GM18951 (cell line): ENCODE measurements at regions not wholly inside any gene's neighbourhood (a gene's known extent, or its start where the extent isn't known, plus 50 kb on each side); places are given as distances from the start of the nearest gene placed in this dataset.

Experiments used
- POLR2A ChIP-seq: IDR thresholded peaks from 4 replicates; pipeline ENCODE4 v1.6.1; 2011; ENCODE audit warnings: mild to moderate bottlenecking; ENCODE audit not compliant: insufficient read length, insufficient read depth; ENCODE audit errors: extremely low read depth
- in situ Hi-C: fragments of 300-500 bp; cut with MboI; formaldehyde crosslinking; loops from one replicate; pipeline ENCODE4 v1.12.0; 2022; ENCODE audit warnings: low sequenced_read_pairs, mixed read lengths, inconsistent platforms; ENCODE audit not compliant: unreplicated experiment

- in situ Hi-C loops: no loop called here
- no peak for TF ChIP-seq POLR2A
These were observed 117.0 kb upstream of the GAS1 start for GRCh38 chr9:87064311-87064710.

- in situ Hi-C loops: no loop called here
These were observed 118.7 kb upstream of the GAS1 start for GRCh38 chr9:87065981-87066380.

GRCh38 chr9:87067426-87067825, 120.1 kb upstream of the GAS1 start:
- in situ Hi-C loops: no loop called here
- TF ChIP-seq POLR2A: no peak

More at GRCh38 chr9:87065981-87066380, 118.7 kb upstream of the GAS1 start:
- TF ChIP-seq POLR2A: no peak

GRCh38 chr9:87068177-87068840, 121.0 kb upstream of the GAS1 start:
- no peak for TF ChIP-seq POLR2A
- in situ Hi-C loops: no loop called here

- TF ChIP-seq POLR2A: no peak
- in situ Hi-C loops: no loop called here
These were observed 122.4 kb upstream of the GAS1 start for GRCh38 chr9:87069690-87070089.

- in situ Hi-C loops: no loop called here
- no peak for TF ChIP-seq POLR2A
These were observed 123.0 kb upstream of the GAS1 start for GRCh38 chr9:87070336-87070735.

- TF ChIP-seq POLR2A: no peak
- in situ Hi-C loops: no loop called here
These were observed 124.2 kb upstream of the GAS1 start for GRCh38 chr9:87071473-87071872.

GRCh38 chr9:87073692-87074091, 126.4 kb upstream of the GAS1 start:
- no peak for TF ChIP-seq POLR2A
- in situ Hi-C loops: no loop called here

- TF ChIP-seq POLR2A: no peak
- in situ Hi-C loops: no loop called here
These were observed 128.2 kb upstream of the GAS1 start for GRCh38 chr9:87075537-87075936.

GRCh38 chr9:87076825-87077224, 129.5 kb upstream of the GAS1 start:
- TF ChIP-seq POLR2A: no peak
- in situ Hi-C loops: no loop called here

GRCh38 chr9:87077986-87078385, 130.7 kb upstream of the GAS1 start:
- no peak for TF ChIP-seq POLR2A
- in situ Hi-C loops: no loop called here

- no peak for TF ChIP-seq POLR2A
- in situ Hi-C loops: no loop called here
These were observed 133.4 kb upstream of the GAS1 start for GRCh38 chr9:87080512-87081264.

GRCh38 chr9:87081503-87081902, 134.2 kb upstream of the GAS1 start:
- in situ Hi-C loops: no loop called here
- TF ChIP-seq POLR2A: no peak

GRCh38 chr9:87083986-87084385, 136.7 kb upstream of the GAS1 start:
- TF ChIP-seq POLR2A: no peak
- in situ Hi-C loops: no loop called here
